Testis (tissue), 2 donors: ENCODE measurements at regions not wholly inside any gene's neighbourhood (a gene's known extent, or its start where the extent isn't known, plus 50 kb on each side); places are given as distances from the start of the nearest gene placed in this dataset.

Source experiments
- POLR2A ChIP-seq: fragments of 450-650 bp; IDR thresholded peaks from one replicate; pipeline ENCODE4 v1.6.1; 2017; ENCODE audit warnings: antibody characterized with exemption, mild to moderate bottlenecking, moderate library complexity
- TF ChIP-seq, protein P1 (sequence below), 3 experiments: fragments of 450-650 bp in 2 of 3; fragments of 200-600 bp in 1 of 3; sonication (generic) in 1 of 3; IDR thresholded peaks; one replicate each; pipeline ENCODE4 v1.5.1; 2016 to 2019; ENCODE audit warnings: antibody characterized with exemption in 3 of 3, mild to moderate bottlenecking in 2 of 3, moderate library complexity in 1 of 3

DNA sequence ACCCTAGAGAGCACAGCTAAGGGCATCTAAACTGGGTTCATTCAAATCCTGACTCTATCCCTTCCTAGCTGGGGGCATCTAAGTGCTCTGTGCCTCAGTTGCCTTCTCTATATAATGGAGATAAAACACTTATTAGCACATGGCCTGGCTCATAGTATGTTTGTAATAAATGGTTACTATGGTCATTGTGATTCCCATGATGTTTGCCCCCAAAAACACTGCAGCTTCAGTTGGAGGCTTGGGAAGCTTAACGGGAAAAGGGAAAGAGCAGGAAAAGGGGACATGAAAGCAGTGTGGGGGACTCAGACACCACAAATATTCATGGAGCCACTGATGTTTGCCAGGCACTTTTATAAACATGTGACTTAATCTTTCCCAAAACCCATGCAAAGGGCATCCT lies 118.1 kb downstream of the INHBB start:
- TF ChIP-seq, protein P1, sequence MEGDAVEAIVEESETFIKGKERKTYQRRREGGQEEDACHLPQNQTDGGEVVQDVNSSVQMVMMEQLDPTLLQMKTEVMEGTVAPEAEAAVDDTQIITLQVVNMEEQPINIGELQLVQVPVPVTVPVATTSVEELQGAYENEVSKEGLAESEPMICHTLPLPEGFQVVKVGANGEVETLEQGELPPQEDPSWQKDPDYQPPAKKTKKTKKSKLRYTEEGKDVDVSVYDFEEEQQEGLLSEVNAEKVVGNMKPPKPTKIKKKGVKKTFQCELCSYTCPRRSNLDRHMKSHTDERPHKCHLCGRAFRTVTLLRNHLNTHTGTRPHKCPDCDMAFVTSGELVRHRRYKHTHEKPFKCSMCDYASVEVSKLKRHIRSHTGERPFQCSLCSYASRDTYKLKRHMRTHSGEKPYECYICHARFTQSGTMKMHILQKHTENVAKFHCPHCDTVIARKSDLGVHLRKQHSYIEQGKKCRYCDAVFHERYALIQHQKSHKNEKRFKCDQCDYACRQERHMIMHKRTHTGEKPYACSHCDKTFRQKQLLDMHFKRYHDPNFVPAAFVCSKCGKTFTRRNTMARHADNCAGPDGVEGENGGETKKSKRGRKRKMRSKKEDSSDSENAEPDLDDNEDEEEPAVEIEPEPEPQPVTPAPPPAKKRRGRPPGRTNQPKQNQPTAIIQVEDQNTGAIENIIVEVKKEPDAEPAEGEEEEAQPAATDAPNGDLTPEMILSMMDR (IDR thresholded peaks at IDR 0.05): no peak
- TF ChIP-seq POLR2A: no peak
